Psoas muscle (tissue), 7 donors: ENCODE measurements at regions not wholly inside any gene's neighbourhood (a gene's known extent, or its start where the extent isn't known, plus 50 kb on each side); places are given as distances from the start of the nearest gene placed in this dataset.

Experiments used
- ATAC-seq, 4 donors: fragments of 200-7000 bp; cut with Tn5 transposase; one replicate each; pipeline ENCODE4 v1.9.1; 2020; ENCODE audit warnings: moderate library complexity in 3 of 4, mild to moderate bottlenecking in 2 of 4
- DNase-seq, 2 donors: peaks; one replicate each; pipeline ENCODE4 v3.0.0-alpha.2; 2020
- H3K27ac ChIP-seq: fragments of 200-600 bp; one replicate; pipeline ENCODE4 v1.8.0; 2022
- H3K27me3 ChIP-seq, 3 donors: fragments of 200-600 bp in 1 of 3; one replicate each; pipeline versions ENCODE4 v1.6.1 to v1.8.0; 2013 to 2022; ENCODE audit warnings: low read length in 2 of 3, mild to moderate bottlenecking in 2 of 3, moderate library complexity in 1 of 3; ENCODE audit not compliant: insufficient read depth in 3 of 3
- H3K36me3 ChIP-seq, 2 donors: fragments of 200-600 bp in 1 of 2; one replicate each; pipeline versions ENCODE4 v1.6.1 to v1.8.0; 2013 to 2022; ENCODE audit warnings: low read depth in 1 of 2, mild to moderate bottlenecking in 1 of 2, moderate library complexity in 1 of 2; ENCODE audit not compliant: insufficient read depth in 1 of 2
- H3K4me1 ChIP-seq: fragments of 200-600 bp; one replicate; pipeline ENCODE4 v1.8.0; 2022
- H3K4me3 ChIP-seq: fragments of 200-600 bp; one replicate; pipeline ENCODE4 v1.8.0; 2022; ENCODE audit warnings: mild to moderate bottlenecking
- H3K9me3 ChIP-seq: fragments of 200-600 bp; one replicate; pipeline ENCODE4 v1.8.0; 2022
- WGBS, 3 donors: extraction: QIAGEN DNeasy Blood & Tissue Kit; methylation state at CpG; one replicate each; pipeline versions ENCODE4 v1.1.6 to v1.1.7; 2013; 5-methylcytosine and 5-hydroxymethylcytosine counted together
- intact Hi-C, 2 donors: fragments of 100-400 bp; cut with DNase I; formaldehyde crosslinking; loops; one replicate each; pipeline versions ENCODE4 v1.11.0 to v1.14.2; 2022
- TF ChIP-seq, protein P1 (sequence below): fragments of 200-600 bp; IDR thresholded peaks from one replicate; pipeline ENCODE4 v1.8.0; 2022; ENCODE audit warnings: antibody characterized with exemption
- donor health status: healthy with polysubstance abuse.
- donor health status: DM: no; HTN: no; CAD: no; lungs with moderate emphysema.
- donor health status: Bipolar disorder and iron deficiency.
- donor health status: healthy.
- donor health status: DM: yes; HTN: yes; CAD: no.
- donor health status: DM: no; HTN: no; CAD: no.
- donor health status: DM: yes; HTN: yes; CAD: no.

DNA sequence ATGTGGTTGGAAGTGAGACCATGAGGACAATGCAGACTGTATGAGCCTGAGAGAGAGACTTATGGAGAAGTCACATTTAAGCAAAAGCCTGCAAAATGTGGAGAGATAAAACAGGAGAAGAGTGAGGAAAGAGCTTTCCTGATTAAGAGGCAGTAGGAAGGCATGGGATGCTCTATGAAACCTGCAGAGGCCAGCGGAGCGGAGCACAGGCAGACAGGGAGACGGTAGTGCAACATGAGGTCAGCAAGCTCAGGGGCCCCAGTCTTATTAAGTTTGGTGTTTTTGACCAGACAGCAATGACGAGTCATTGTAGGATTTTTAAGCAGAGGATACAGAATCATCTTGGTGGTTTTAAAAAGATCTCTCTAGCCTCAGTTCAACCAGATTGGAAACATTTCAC, 721.5 kb upstream of the GOLIM4 start:
- Histone ChIP-seq H3K27me3 (peaks cover 0 to 1% (median 0%) of the 10 kb centered on the region in 3 donors), H3K27ac (no peak overlapping the region), H3K4me3 (no peak overlapping the region), H3K9me3 (no peaks in the 10 kb centered on the region), H3K36me3 (no peaks in the 10 kb centered on the region), H3K4me1 (no peaks in the 10 kb centered on the region)
- no peak for DNase-seq
- WGBS, 3 donors, result 92 to 96% (median 94%) methylated on average over 4 of the region's 4 CpGs
- intact Hi-C loops, result no loop called here
- no peak for ATAC-seq
- TF ChIP-seq, protein P1, sequence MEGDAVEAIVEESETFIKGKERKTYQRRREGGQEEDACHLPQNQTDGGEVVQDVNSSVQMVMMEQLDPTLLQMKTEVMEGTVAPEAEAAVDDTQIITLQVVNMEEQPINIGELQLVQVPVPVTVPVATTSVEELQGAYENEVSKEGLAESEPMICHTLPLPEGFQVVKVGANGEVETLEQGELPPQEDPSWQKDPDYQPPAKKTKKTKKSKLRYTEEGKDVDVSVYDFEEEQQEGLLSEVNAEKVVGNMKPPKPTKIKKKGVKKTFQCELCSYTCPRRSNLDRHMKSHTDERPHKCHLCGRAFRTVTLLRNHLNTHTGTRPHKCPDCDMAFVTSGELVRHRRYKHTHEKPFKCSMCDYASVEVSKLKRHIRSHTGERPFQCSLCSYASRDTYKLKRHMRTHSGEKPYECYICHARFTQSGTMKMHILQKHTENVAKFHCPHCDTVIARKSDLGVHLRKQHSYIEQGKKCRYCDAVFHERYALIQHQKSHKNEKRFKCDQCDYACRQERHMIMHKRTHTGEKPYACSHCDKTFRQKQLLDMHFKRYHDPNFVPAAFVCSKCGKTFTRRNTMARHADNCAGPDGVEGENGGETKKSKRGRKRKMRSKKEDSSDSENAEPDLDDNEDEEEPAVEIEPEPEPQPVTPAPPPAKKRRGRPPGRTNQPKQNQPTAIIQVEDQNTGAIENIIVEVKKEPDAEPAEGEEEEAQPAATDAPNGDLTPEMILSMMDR, result no peak

DNA sequence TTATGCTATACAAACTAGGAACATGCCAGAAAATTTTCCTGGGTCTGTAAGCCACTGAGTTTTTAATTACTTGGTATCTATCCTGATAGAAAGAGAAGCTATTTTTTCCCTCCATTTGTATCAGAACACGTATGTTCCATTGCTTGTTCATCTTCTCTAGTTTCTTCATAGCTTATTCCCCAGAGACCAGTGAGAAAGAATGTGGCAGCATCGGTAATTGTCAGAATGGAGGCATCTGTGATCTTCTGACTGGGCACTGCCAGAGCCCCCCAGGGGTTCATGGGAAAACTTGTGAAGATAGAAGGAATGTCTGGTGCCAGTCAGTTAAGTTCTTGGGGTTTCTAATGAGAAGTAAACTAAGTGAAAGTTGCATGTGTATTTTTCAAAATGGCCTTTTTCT, 720.2 kb upstream of the GOLIM4 start:
- intact Hi-C loops, result no loop called here
- TF ChIP-seq, protein P1, result no peak
- Histone ChIP-seq H3K27me3 (peaks cover 0 to 1% (median 0%) of the 10 kb centered on the region in 3 donors), H3K4me3 (no peak overlapping the region), H3K4me1 (no peaks in the 10 kb centered on the region), H3K36me3 (no peaks in the 10 kb centered on the region), H3K27ac (no peak overlapping the region), H3K9me3 (no peaks in the 10 kb centered on the region)
- no peak for ATAC-seq
- WGBS, 3 donors, result 19 to 55% (median 29%) methylated on average over 2 of the region's 2 CpGs
- DNase-seq, result no peak

DNA sequence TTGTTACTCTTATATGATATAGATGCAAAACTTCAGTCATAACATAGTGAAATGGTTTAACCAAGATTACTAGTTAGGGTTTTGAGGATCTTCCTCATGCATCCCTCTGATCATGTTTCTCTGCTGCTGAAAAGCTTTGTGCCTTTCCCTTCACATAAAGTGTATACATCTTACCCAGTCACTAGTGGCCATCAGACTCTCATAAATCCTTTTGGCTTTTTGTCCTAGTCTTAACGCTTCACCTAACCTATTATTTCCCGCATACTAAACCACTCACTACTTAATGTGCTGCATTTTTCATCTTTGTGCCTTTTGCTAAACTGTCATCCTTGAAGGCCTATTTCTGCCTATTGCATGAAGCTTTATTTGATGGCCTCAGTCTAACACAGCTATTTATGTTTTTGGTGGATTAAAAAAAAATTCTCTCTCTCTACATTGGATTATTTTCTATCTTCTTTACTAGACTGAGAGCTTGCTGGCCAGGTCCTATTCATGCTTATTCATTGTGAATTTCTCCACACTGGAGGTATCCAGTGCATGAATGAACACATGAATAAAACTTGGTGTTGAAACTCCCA, 717.6 kb upstream of the GOLIM4 start:
- Histone ChIP-seq H3K27me3 (peaks cover 0 to 1% (median 0%) of the 10 kb centered on the region in 3 donors), H3K27ac (no peak overlapping the region), H3K4me1 (no peaks in the 10 kb centered on the region), H3K36me3 (no peaks in the 10 kb centered on the region), H3K9me3 (no peaks in the 10 kb centered on the region), H3K4me3 (no peak overlapping the region)
- DNase-seq (no peak), ATAC-seq (no peak)
- TF ChIP-seq, protein P1, result no peak
- intact Hi-C loops, result no loop called here
- 63 to 75% (median 68%) methylated on average over 2 of the region's 2 CpGs for WGBS, 3 donors

DNA sequence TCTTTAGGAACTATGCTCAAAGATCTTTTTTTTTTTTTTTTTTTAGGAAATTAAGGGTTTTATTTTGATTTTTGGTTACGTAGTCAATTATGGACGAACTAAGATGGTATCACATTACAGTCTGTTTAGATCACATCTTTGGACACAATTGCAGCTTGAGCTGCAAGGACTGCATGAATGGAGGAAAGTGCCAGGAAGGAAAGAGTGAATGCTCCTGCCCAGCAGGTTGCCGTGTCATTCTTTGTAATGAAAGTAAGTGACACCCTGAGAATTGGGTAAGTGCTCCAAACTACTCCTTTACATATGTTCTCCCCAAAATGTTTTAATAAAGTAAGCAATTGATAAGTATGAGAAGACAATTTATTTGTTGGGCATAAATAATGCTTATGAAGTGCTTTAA, 716.5 kb upstream of the GOLIM4 start:
- no peak overlapping the region for H3K27ac ChIP-seq
- no peaks in the 10 kb centered on the region for H3K4me1 ChIP-seq
- no peak for DNase-seq
- H3K36me3 ChIP-seq, result no peaks in the 10 kb centered on the region
- intact Hi-C loops, result no loop called here
- no peaks in the 10 kb centered on the region for H3K27me3 ChIP-seq
- TF ChIP-seq, protein P1, result no peak
- WGBS, 3 donors, result 30 to 33% (median 32%) methylated on average over 3 of the region's 3 CpGs
- no peak overlapping the region for H3K4me3 ChIP-seq
- no peak for ATAC-seq
- H3K9me3 ChIP-seq, result no peaks in the 10 kb centered on the region

GRCh38 chr3:168808596-168808995, 712.9 kb upstream of the GOLIM4 start:
- H3K36me3 ChIP-seq, result no peaks in the 10 kb centered on the region
- WGBS, 3 donors, result 87 to 94% (median 92%) methylated on average over 3 of the region's 3 CpGs
- ATAC-seq, result no peak
- TF ChIP-seq, protein P1, result no peak
- H3K27me3 ChIP-seq, result no peaks in the 10 kb centered on the region
- DNase-seq, result no peak
- H3K9me3 ChIP-seq, result no peaks in the 10 kb centered on the region
- no peaks in the 10 kb centered on the region for H3K4me1 ChIP-seq
- no peak overlapping the region for H3K27ac ChIP-seq
- intact Hi-C loops, result no loop called here
- H3K4me3 ChIP-seq, result no peak overlapping the region
